Left lung (tissue), 4 donors: ENCODE measurements at regions not wholly inside any gene's neighbourhood (a gene's known extent, or its start where the extent isn't known, plus 50 kb on each side); places are given as distances from the start of the nearest gene placed in this dataset.

Experiments
- ATAC-seq: fragments of 200-7000 bp; cut with Tn5 transposase; one replicate; pipeline ENCODE4 v1.9.1; 2020; ENCODE audit warnings: moderate library complexity
- DNase-seq, 4 donors: peaks; one replicate each; pipeline ENCODE4 v3.0.0-alpha.2; 2013 to 2020
- H3K27ac ChIP-seq, 2 donors: fragments of 200-600 bp; sonication (generic) in 1 of 2; one replicate each; pipeline versions ENCODE4 v1.5.0 to v1.8.0; 2020 to 2021
- H3K27me3 ChIP-seq, 2 donors: fragments of 200-600 bp; sonication (generic) in 1 of 2; one replicate each; pipeline versions ENCODE4 v1.5.0 to v1.8.0; 2020 to 2021
- H3K36me3 ChIP-seq, 2 donors: fragments of 200-600 bp; sonication (generic) in 1 of 2; one replicate each; pipeline versions ENCODE4 v1.5.0 to v1.8.0; 2020 to 2021
- H3K4me1 ChIP-seq, 2 donors: fragments of 200-600 bp; one replicate each; pipeline ENCODE4 v1.8.0; 2021
- H3K4me3 ChIP-seq, 2 donors: fragments of 200-600 bp; sonication (generic) in 1 of 2; one replicate each; pipeline versions ENCODE4 v1.5.0 to v1.8.0; 2020 to 2021; ENCODE audit warnings: mild to moderate bottlenecking in 1 of 2
- H3K9me3 ChIP-seq, 2 donors: fragments of 200-600 bp; sonication (generic) in 1 of 2; one replicate each; pipeline versions ENCODE4 v1.5.0 to v1.8.0; 2020 to 2021
- intact Hi-C, 2 donors: fragments of 100-400 bp; cut with DNase I; formaldehyde crosslinking; loops; one replicate each; pipeline versions ENCODE4 v1.11.2 to v1.14.2; 2022
- TF ChIP-seq, protein P1 (sequence below), 2 donors: fragments of 200-600 bp; sonication (generic) in 1 of 2; IDR thresholded peaks; one replicate each; pipeline versions ENCODE4 v1.5.0 to v1.8.0; 2021; ENCODE audit warnings: antibody characterized with exemption in 2 of 2
- donor health status: DM: no; HTN: yes; CAD: no.
- donor health status: DM: no; HTN: no; CAD: no.

DNA sequence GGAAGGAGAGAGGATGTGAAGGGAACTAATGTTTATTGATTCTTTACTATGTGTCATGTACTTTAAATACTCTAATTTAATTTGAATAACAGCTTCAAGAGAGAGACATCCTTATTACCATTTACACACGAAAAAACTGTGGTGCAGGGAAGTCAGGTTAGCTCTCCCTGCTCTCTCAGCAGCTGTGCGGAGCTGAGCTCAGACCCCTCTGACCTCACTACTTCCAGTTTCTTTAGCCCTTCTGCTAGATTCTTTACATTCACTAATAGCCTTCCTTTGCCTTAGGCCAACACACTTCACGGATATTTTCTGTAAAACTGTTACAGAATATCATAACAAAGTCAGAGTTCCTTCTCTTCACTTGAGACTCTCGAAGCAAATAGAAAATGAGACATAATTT, 131.3 kb upstream of the ARRDC3 start:
- DNase-seq (no peak), ATAC-seq (no peak)
- H3K27ac ChIP-seq: no peak overlapping the region
- no peaks in the 10 kb centered on the region for H3K9me3 ChIP-seq
- intact Hi-C loops: no loop called here
- no peak overlapping the region for H3K4me3 ChIP-seq
- H3K4me1 ChIP-seq: no peaks in the 10 kb centered on the region
- H3K27me3 ChIP-seq: no peaks in the 10 kb centered on the region
- no peaks in the 10 kb centered on the region for H3K36me3 ChIP-seq
- TF ChIP-seq, protein P1, sequence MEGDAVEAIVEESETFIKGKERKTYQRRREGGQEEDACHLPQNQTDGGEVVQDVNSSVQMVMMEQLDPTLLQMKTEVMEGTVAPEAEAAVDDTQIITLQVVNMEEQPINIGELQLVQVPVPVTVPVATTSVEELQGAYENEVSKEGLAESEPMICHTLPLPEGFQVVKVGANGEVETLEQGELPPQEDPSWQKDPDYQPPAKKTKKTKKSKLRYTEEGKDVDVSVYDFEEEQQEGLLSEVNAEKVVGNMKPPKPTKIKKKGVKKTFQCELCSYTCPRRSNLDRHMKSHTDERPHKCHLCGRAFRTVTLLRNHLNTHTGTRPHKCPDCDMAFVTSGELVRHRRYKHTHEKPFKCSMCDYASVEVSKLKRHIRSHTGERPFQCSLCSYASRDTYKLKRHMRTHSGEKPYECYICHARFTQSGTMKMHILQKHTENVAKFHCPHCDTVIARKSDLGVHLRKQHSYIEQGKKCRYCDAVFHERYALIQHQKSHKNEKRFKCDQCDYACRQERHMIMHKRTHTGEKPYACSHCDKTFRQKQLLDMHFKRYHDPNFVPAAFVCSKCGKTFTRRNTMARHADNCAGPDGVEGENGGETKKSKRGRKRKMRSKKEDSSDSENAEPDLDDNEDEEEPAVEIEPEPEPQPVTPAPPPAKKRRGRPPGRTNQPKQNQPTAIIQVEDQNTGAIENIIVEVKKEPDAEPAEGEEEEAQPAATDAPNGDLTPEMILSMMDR (IDR thresholded peaks at IDR 0.05): no peak

DNA sequence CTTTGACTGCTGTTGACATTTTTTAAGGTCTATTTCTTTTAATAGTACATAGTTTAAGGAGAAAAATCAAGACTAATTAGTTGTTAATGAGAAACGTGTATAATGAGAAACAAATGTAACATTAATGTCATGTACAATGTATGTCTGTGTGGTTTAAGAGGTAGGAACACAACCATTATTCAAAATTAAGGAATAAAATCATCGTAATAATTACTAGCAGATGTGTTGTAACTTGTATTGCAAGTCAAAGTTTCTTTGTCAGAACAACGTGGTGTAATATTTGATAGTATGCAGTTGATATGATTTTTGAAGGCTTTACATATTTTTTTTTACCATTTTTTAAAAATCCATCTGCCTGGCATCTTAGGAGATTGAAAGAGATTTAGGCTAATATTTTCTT, 120.2 kb upstream of the ARRDC3 start:
- TF ChIP-seq, protein P1 (IDR thresholded peaks at IDR 0.05): no peak
- H3K36me3 ChIP-seq: no peaks in the 10 kb centered on the region
- no peaks in the 10 kb centered on the region for H3K4me1 ChIP-seq
- H3K4me3 ChIP-seq: no peak overlapping the region
- H3K27me3 ChIP-seq: no peaks in the 10 kb centered on the region
- H3K27ac ChIP-seq: no peak overlapping the region
- no peak for ATAC-seq
- H3K9me3 ChIP-seq: no peaks in the 10 kb centered on the region
- no peak for DNase-seq
- intact Hi-C loops: no loop called here

DNA sequence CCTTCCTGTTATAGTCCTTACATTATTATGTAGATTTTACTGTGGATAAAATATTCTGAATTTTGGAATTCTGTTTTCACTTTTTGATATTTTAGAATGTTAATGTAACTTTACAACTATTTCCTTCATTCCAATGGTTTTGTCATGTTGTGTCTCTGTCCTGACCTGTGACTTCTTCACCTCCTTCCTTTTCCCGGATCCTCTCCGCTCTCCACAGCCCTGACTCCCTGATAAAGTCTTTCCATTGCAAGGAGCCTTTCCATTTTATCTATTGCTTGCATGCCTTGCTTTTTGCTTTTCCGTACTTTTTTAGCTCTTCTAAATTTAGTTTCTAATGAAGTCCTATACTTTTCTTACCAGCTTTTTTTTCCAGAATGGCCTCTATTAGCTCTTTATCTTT, 117.6 kb upstream of the ARRDC3 start:
- DNase-seq: no peak
- no peak for ATAC-seq
- Histone ChIP-seq H3K27ac (no peak overlapping the region), H3K4me1 (no peaks in the 10 kb centered on the region), H3K9me3 (no peaks in the 10 kb centered on the region), H3K27me3 (no peaks in the 10 kb centered on the region), H3K36me3 (no peaks in the 10 kb centered on the region), H3K4me3 (no peak overlapping the region)
- intact Hi-C loops: no loop called here
- TF ChIP-seq, protein P1 (IDR thresholded peaks at IDR 0.05): no peak

DNA sequence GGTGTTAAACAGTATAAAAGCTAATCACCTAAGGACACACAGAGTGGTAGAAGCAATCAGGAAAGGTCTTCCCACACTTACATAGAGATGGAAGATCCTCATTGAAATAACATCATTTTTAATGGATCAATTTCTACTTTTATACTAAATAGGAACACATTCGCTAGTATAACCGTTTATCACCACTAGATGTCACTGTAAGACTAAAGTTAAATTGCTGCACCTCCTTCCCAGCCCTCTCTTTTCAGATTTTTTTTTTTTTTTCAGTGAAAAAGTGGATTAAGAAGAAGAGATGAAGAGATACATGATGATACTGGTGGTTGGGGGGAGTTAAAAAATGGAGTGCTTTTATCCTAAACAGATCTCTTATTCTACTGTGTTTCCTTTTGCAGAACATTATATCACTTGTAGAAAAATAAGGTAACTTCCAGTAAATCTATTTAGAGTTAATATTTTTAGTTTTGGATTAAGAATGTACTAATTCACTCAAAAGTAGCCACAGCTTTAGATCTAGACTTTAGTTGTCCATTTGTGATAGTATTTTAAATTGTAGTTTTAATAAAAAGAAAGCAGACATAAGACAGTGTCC, 116.9 kb upstream of the ARRDC3 start:
- Histone ChIP-seq H3K4me1 (no peaks in the 10 kb centered on the region), H3K9me3 (no peaks in the 10 kb centered on the region), H3K36me3 (no peaks in the 10 kb centered on the region), H3K27me3 (no peaks in the 10 kb centered on the region), H3K27ac (no peak overlapping the region), H3K4me3 (no peak overlapping the region)
- ATAC-seq (peak; percentile 77), DNase-seq (peak in 2 of 4 donors; percentile 39 to 48)
- intact Hi-C loops: no loop called here
- TF ChIP-seq, protein P1 (IDR thresholded peaks at IDR 0.05): peak; percentile 60 to 65

DNA sequence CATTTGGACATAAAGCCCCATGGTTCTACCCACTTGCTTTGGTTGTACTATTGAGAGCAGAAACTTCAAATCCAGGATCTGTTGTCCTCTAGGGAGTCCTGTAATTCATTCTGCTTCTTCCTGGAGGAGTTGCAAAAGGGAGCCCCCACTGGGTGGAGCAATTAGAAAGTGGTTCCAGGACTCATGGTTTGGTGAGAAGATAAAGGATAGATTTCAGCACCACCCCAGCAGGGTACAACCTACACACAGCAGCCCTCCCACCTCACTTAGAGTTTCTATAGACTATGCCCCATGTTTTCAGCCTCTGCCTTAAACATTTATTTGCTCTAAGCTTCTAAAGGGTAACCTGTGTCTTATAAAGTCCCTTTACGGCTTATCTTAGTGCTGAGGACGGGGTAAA, 112.6 kb upstream of the ARRDC3 start:
- intact Hi-C loops: no loop called here
- no peak overlapping the region for H3K4me3 ChIP-seq
- no peak overlapping the region for H3K27ac ChIP-seq
- TF ChIP-seq, protein P1 (IDR thresholded peaks at IDR 0.05): no peak
- no peak for ATAC-seq
- H3K9me3 ChIP-seq: no peaks in the 10 kb centered on the region
- no peaks in the 10 kb centered on the region for H3K27me3 ChIP-seq
- DNase-seq: no peak
- H3K4me1 ChIP-seq: no peaks in the 10 kb centered on the region
- no peaks in the 10 kb centered on the region for H3K36me3 ChIP-seq
